NOMO-1 (cell line): ENCODE measurements at regions not wholly inside any gene's neighbourhood (a gene's known extent, or its start where the extent isn't known, plus 50 kb on each side); places are given as distances from the start of the nearest gene placed in this dataset.
A peak's percentile ranks its signal among the peaks of the same experiment; 100 is the strongest.

Experiments
- DNase-seq, 2 experiments: peaks; one replicate each; lab custom pipeline; 2025; ENCODE audit not compliant: unreplicated experiment in 2 of 2; lab: John Stamatoyannopoulos, UW

- no peak for DNase-seq
Observed at GRCh38 chr11:119839476-119840133, 110.6 kb upstream of the NECTIN1 start.

- DNase-seq = no peak
Observed at GRCh38 chr11:119835753-119836152, 106.8 kb upstream of the NECTIN1 start.

GRCh38 chr11:119832202-119832935, 103.4 kb upstream of the NECTIN1 start:
- DNase-seq = no peak

- DNase-seq = no peak
Observed at GRCh38 chr11:119831011-119831410, 102.0 kb upstream of the NECTIN1 start.

GRCh38 chr11:119830400-119830799, 101.4 kb upstream of the NECTIN1 start:
- no peak for DNase-seq

GRCh38 chr11:119829402-119829801, 100.4 kb upstream of the NECTIN1 start:
- no peak for DNase-seq

- DNase-seq = no peak
Observed at GRCh38 chr11:119828819-119829218, 99.8 kb upstream of the NECTIN1 start.

DNA sequence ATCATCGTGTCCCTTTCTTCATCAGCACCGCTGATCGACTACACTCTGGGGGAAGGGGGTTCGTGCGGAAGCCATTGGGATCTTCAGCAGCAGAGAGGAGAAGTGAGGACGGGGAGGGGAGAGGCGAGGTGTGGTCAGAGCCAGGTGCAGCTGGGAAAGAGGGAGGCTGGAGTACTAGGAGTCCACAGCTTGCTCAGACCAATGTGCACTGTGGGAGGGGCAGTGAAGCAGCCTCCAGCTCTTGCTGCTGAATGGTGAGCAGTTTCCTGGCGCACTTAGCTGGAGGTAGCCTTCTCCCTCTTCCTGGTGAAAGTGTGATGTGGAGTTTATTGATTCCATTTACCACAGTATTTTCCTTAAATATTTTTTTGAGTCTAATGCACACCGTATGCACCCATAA, 99.0 kb upstream of the NECTIN1 start:
- DNase-seq = no peak

- no peak for DNase-seq
Observed at GRCh38 chr11:119827113-119827512, 98.1 kb upstream of the NECTIN1 start.

DNA sequence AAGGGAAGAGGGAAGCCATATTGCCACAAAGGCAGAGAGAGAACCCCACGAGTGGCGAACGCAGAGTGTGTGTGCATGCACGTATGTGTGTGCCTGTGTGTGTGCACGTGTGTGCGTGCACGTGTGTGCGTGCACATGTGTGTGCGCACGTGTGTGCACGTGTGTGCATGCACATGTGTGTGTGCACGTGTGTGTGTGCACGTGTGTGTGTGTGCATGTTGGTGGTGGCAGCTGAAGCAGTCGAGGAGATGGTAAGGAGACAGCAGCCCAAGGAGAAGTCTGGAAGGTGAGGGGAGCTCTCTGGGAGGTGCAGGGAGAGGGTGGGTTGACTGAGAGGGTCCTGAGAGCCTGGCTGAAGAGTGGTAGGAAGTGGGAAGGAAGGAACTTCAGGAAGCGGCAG, 94.1 kb upstream of the NECTIN1 start:
- no peak for DNase-seq

DNA sequence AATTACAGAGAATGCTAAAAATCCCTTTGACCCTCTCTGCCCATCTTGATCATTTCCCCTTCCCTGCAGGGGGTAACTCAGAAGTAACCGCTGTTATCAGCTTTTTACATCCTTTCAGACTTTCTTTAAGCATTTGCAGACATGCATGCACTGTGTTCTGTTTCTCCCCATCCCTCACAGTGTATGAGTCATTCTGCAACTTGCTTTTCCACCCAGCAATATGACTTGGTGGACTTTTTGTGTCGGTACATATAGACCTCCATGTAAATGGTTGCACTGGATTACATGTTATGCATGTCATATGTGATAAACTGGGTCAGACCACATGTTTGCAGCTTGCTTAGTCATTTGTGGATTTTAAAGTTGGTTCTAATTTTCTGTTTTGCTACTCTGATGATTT, 87.7 kb upstream of the NECTIN1 start:
- DNase-seq = no peak

- no peak for DNase-seq
Observed at GRCh38 chr11:119814766-119815165, 85.8 kb upstream of the NECTIN1 start.

GRCh38 chr11:119810478-119811232, 81.7 kb upstream of the NECTIN1 start:
- DNase-seq = peak in 1 of 2 experiments; percentile 63

- no peak for DNase-seq
Observed at GRCh38 chr11:119809346-119809745, 80.3 kb upstream of the NECTIN1 start.

DNA sequence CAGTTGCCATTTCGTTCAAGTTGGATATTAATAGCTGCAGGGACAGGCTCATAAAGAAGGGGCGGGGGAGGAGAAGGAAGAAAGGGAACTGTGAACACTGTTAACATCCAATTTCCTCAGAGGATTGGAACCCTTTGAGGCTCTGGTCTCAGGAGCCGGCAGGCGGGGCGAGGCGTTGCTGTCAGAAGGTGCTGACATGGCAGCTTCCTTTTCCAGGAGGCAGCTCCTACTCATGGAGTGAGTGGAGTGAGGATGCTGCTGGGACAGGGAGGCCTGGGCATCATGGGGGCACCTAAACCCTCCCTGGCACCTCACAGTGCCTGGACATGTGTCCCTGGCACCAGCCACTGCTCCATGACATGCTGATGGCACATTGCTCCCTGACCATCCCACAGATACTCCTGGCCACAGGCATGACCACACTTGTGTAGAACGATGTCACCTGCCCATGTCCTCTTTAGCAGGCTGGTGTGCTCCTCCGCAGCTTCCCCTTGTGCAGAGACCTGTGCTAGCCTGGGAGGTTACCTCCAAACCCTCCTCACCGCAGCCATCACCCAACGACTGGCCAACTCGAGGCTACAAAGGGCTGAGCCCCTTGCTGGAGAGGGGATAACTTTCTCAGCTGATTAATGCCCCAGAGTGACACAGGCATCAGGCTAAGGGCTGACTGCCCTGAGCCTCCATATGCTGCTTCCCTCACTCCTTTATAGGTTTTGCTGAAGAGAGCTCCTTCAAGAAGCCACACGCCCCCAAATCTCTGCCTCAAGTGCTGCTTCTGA, 79.6 kb upstream of the NECTIN1 start:
- no peak for DNase-seq

DNA sequence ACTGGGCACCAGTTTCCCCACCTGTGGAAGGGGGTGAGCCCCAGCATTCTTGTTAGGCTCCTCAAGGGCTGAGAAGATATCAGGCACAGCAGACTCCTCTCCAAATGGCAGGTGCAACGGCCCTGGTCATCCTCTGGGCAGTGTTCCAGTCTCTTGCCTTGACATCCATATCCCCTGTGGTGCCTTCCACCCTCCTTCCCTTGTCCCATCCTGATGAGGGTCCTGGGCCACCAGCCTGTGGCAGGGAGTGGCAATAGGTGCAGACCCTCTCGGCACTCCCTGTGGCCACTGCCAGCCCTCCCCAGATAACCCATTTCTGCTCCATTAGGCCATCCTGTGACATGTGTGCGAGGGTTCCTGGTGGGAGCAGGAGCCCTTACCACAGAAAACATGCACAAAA, 78.8 kb upstream of the NECTIN1 start:
- no peak for DNase-seq

- DNase-seq = no peak
Observed at GRCh38 chr11:119807402-119807801, 78.4 kb upstream of the NECTIN1 start.

GRCh38 chr11:119806064-119806915, 77.3 kb upstream of the NECTIN1 start:
- DNase-seq = no peak

DNA sequence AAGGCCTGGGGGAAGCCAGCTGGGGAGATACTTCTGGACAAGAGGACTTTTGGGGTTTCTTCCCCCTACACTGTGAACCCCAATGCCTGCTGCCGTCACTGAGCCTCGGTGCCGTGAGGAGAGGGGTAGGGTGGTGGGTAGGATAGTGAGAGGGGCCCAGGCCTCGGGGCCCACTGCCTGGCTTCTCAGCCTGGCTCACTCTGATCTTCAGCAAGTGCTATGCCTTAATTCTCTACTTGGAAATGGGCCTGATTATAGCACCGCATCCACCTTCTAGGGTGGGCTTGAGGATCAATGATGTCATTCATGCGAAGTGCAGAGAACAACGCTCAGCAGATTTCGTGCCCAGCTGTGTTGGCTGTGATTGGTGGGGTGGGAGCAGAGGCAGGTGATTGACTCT, 76.7 kb upstream of the NECTIN1 start:
- DNase-seq = no peak

DNA sequence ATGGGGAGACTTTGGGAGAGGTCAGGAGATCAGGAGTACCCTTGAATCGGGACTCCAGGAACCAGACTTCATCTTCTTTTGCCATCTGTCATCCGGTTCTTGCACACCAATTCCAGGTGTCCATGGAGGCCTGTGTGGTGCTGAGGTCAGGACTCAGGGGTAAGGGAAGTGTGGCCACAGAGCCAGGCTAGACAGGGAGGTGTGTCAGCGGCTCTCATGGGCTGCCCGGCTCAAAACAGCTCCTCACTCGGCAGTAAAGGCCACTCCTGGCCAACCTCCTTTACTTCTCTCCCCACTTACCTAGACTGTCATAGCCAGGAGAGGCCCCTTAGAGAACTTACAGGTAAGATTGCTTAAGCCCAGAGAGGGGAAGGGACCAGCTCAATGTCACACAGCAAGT, 75.7 kb upstream of the NECTIN1 start:
- no peak for DNase-seq
